ENCODE measurements at regions not wholly inside any gene's neighbourhood (a gene's known extent, or its start where the extent isn't known, plus 50 kb on each side); places are given as distances from the start of the nearest gene placed in this dataset.

GRCh38 chr10:129285459-129285858 lies 181.6 kb upstream of the MGMT start:
- TF ChIP-seq CTCF (IDR thresholded peaks at IDR 0.05) (no peak), POLR2A (IDR thresholded peaks at IDR 0.05) (no peak), EP300 (IDR thresholded peaks at IDR 0.05) (no peak)

Data from ovary (tissue), 3 donors.